Peyer's patch (tissue), 4 donors: ENCODE measurements at regions not wholly inside any gene's neighbourhood (a gene's known extent, or its start where the extent isn't known, plus 50 kb on each side); places are given as distances from the start of the nearest gene placed in this dataset.

Experiments
- DNase-seq, 3 donors: peaks; one replicate each; pipeline ENCODE4 v3.0.0-alpha.2; 2017 to 2019
- H3K27ac ChIP-seq, 4 donors: fragments of 200-600 bp; sonication (generic); one replicate each; pipeline ENCODE4 v1.5.1; 2016 to 2019
- H3K27me3 ChIP-seq, 2 donors: fragments of 200-600 bp; sonication (generic); one replicate each; pipeline ENCODE4 v1.5.1; 2019
- H3K36me3 ChIP-seq, 3 donors: fragments of 200-600 bp; sonication (generic); one replicate each; pipeline ENCODE4 v1.5.1; 2016 to 2019
- H3K4me1 ChIP-seq, 4 donors: fragments of 200-600 bp; sonication (generic); one replicate each; pipeline ENCODE4 v1.5.1; 2016 to 2019
- H3K4me3 ChIP-seq, 4 donors: fragments of 200-600 bp; sonication (generic); 1 replicate in 3 of 4; 2 replicates in 1 of 4; pipeline ENCODE4 v1.5.1; 2016 to 2019; ENCODE audit warnings: mild to moderate bottlenecking in 1 of 4
- H3K9me3 ChIP-seq, 4 donors: fragments of 200-600 bp; sonication (generic); one replicate each; pipeline ENCODE4 v1.5.1; 2016 to 2019; ENCODE audit warnings: mild to moderate bottlenecking in 1 of 4
- CTCF ChIP-seq, 6 experiments: fragments of 450-650 bp in 4 of 6; fragments of 200-600 bp in 2 of 6; sonication (generic) in 1 of 6; IDR thresholded peaks; one replicate each; pipeline ENCODE4 v1.5.1; 2017 to 2019; ENCODE audit warnings: antibody characterized with exemption in 6 of 6, mild to moderate bottlenecking in 3 of 6, moderate library complexity in 1 of 6
- POLR2A ChIP-seq, 2 donors: fragments of 450-650 bp; IDR thresholded peaks; one replicate each; pipeline ENCODE4 v1.5.1; 2017; ENCODE audit warnings: antibody characterized with exemption in 2 of 2, mild to moderate bottlenecking in 2 of 2, moderate library complexity in 2 of 2

- no peaks in the 10 kb centered on the region for H3K27me3 ChIP-seq
- no peak overlapping the region for H3K4me3 ChIP-seq
- H3K4me1 ChIP-seq = no peaks in the 10 kb centered on the region
- no peaks in the 10 kb centered on the region for H3K9me3 ChIP-seq
- peak in 1 of 3 donors; percentile 56 for DNase-seq
- no peak for TF ChIP-seq POLR2A (IDR thresholded peaks at IDR 0.05)
- no peak for TF ChIP-seq CTCF (IDR thresholded peaks at IDR 0.05)
- no peaks in the 10 kb centered on the region for H3K36me3 ChIP-seq
- peak overlapping the region in 3 of 4 donors; percentile 44 to 78 (median 70) for H3K27ac ChIP-seq
Observed at GRCh38 chr3:64327100-64327804, 102.0 kb upstream of the PRICKLE2 start.

GRCh38 chr3:64321747-64322146 lies 96.5 kb upstream of the PRICKLE2 start:
- no peaks in the 10 kb centered on the region for H3K4me1 ChIP-seq
- H3K4me3 ChIP-seq = no peak overlapping the region
- H3K27ac ChIP-seq = no peak overlapping the region
- H3K9me3 ChIP-seq = no peaks in the 10 kb centered on the region
- TF ChIP-seq CTCF (IDR thresholded peaks at IDR 0.05) (no peak), POLR2A (IDR thresholded peaks at IDR 0.05) (no peak)
- DNase-seq = no peak
- H3K36me3 ChIP-seq = no peaks in the 10 kb centered on the region
- no peaks in the 10 kb centered on the region for H3K27me3 ChIP-seq

DNA sequence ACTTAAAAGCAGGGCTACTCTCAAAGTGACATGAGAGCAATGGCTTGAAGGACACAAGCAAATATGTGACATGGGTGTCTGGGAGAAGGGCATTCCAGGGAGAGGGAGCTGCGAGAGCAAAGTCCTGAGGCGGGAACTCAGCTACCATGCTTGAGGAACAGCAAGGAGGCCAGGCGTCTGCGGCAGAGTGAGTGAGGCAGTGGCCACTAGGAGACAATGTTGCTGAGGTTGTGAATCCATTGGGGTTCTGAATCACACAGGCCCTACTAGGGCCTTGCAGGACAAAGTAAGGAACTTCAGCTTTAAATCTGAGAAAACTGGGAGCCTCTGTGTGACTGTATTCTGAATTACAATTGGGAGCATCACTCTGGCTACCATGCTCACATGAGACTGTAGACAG lies 94.1 kb upstream of the PRICKLE2 start:
- Histone ChIP-seq H3K4me3 (no peak overlapping the region), H3K27me3 (no peaks in the 10 kb centered on the region), H3K9me3 (no peaks in the 10 kb centered on the region), H3K36me3 (no peaks in the 10 kb centered on the region), H3K27ac (peak overlapping the region in 1 of 4 donors; percentile 12), H3K4me1 (no peaks in the 10 kb centered on the region)
- no peak for DNase-seq
- no peak for TF ChIP-seq CTCF (IDR thresholded peaks at IDR 0.05)
- TF ChIP-seq POLR2A (IDR thresholded peaks at IDR 0.05) = no peak

DNA sequence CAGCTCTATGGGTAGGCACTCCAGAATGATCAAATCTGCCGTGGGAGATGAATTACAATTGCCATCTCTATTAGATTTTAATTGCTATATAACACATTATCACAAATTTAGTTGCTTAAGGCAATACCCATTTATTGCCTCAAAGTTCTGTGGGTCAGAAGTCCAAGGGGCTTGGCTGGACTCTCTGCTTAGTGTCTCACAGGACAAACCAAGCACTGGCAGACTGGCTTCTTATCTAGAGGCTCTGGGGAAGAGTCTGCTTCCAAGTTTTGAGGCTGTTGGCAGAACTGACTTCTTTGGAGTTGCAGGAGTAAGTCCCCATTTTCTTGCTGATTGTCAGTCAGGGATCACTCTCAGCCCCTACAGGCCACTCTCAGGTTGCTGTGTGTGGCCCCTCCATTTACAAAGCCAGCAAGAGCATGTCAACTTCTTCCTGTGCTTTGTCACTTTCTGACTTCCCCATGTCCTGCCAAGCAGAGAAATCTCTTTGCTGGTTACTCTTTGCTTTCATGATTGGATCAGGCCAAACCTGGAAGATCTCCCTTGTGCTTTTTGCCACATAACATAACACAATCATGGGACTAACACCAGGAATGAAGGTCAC lies 93.5 kb upstream of the PRICKLE2 start:
- no peaks in the 10 kb centered on the region for H3K9me3 ChIP-seq
- peak overlapping the region in 1 of 4 donors; percentile 12 for H3K27ac ChIP-seq
- no peak overlapping the region for H3K4me3 ChIP-seq
- H3K36me3 ChIP-seq = no peaks in the 10 kb centered on the region
- H3K4me1 ChIP-seq = no peaks in the 10 kb centered on the region
- no peak for TF ChIP-seq CTCF (IDR thresholded peaks at IDR 0.05)
- TF ChIP-seq POLR2A (IDR thresholded peaks at IDR 0.05) = no peak
- no peaks in the 10 kb centered on the region for H3K27me3 ChIP-seq
- DNase-seq = peak in 1 of 3 donors; percentile 56

- Histone ChIP-seq H3K27ac (no peak overlapping the region), H3K9me3 (no peaks in the 10 kb centered on the region), H3K4me1 (no peaks in the 10 kb centered on the region), H3K27me3 (no peaks in the 10 kb centered on the region), H3K4me3 (no peak overlapping the region), H3K36me3 (no peaks in the 10 kb centered on the region)
- no peak for TF ChIP-seq CTCF (IDR thresholded peaks at IDR 0.05)
- TF ChIP-seq POLR2A (IDR thresholded peaks at IDR 0.05) = no peak
- no peak for DNase-seq
Observed at GRCh38 chr3:64318001-64318400, 92.7 kb upstream of the PRICKLE2 start.
